MM.1S (cell line): ENCODE measurements at regions not wholly inside any gene's neighbourhood (a gene's known extent, or its start where the extent isn't known, plus 50 kb on each side); places are given as distances from the start of the nearest gene placed in this dataset.

ENCODE experiments used
- DNase-seq: peaks from one replicate; pipeline ENCODE4 v3.0.0-alpha.2; 2015
- H2AFZ ChIP-seq: fragments of 300-600 bp; sonication (generic); 2 replicates; pipeline ENCODE4 v1.6.0; 2016; ENCODE audit warnings: antibody characterized with exemption, low read length
- H3F3A ChIP-seq: fragments of 300-600 bp; sonication (generic); 2 replicates; pipeline ENCODE4 v1.6.1; 2016; ENCODE audit warnings: mild to moderate bottlenecking, antibody characterized with exemption, low read length, moderate library complexity, mixed read lengths; ENCODE audit not compliant: insufficient read depth
- H3K27ac ChIP-seq: fragments of 300-600 bp; sonication (generic); 2 replicates; pipeline ENCODE4 v1.5.1; 2016; ENCODE audit warnings: mild to moderate bottlenecking, low read length
- H3K27me3 ChIP-seq: fragments of 300-600 bp; sonication (generic); replicated peaks from 2 replicates; pipeline ENCODE4 v1.6.0; 2016; ENCODE audit warnings: low read length; ENCODE audit not compliant: insufficient read depth
- H3K36me3 ChIP-seq: fragments of 300-600 bp; sonication (generic); replicated peaks from 2 replicates; pipeline ENCODE4 v1.6.1; 2016; ENCODE audit warnings: mild to moderate bottlenecking, low read length, mixed read lengths; ENCODE audit not compliant: insufficient read depth
- H3K4me1 ChIP-seq: fragments of 300-600 bp; sonication (generic); 2 replicates; pipeline ENCODE4 v1.6.1; 2016; ENCODE audit warnings: low read length, mixed read lengths
- H3K4me2 ChIP-seq: fragments of 300-600 bp; sonication (generic); 2 replicates; pipeline ENCODE4 v1.6.0; 2016; ENCODE audit warnings: low read depth, low read length
- H3K4me3 ChIP-seq: fragments of 300-600 bp; sonication (generic); 2 replicates; pipeline ENCODE4 v1.5.1; 2016; ENCODE audit warnings: low read length, mixed read lengths
- H3K79me2 ChIP-seq: fragments of 300-600 bp; sonication (generic); 2 replicates; pipeline ENCODE4 v1.6.1; 2016; ENCODE audit warnings: mixed run types, low read length, mixed read lengths
- H3K9ac ChIP-seq: fragments of 300-600 bp; sonication (generic); 2 replicates; pipeline ENCODE4 v1.6.1; 2016; ENCODE audit warnings: low read length, mixed read lengths
- H3K9me2 ChIP-seq: fragments of 300-600 bp; sonication (generic); replicated peaks from 2 replicates; pipeline ENCODE4 v1.6.1; 2016; ENCODE audit warnings: mild to moderate bottlenecking, low read length, mixed read lengths; ENCODE audit not compliant: insufficient read depth
- H3K9me3 ChIP-seq: fragments of 300-600 bp; sonication (generic); replicated peaks from 2 replicates; pipeline ENCODE4 v1.6.1; 2016; ENCODE audit warnings: mild to moderate bottlenecking, low read length, mixed read lengths; ENCODE audit not compliant: insufficient read depth
- H4K20me1 ChIP-seq: fragments of 300-600 bp; sonication (generic); 2 replicates; pipeline ENCODE4 v1.6.1; 2016; ENCODE audit warnings: mild to moderate bottlenecking, low read length, moderate library complexity, mixed read lengths; ENCODE audit not compliant: insufficient read depth
- EZH2 ChIP-seq: fragments of 300-600 bp; sonication (generic); optimal IDR thresholded peaks from 2 replicates; pipeline ENCODE3; 2017; ENCODE audit warnings: low read depth, mild to moderate bottlenecking, antibody characterized with exemption, low read length, mixed read lengths
- EZH2phosphoT487 ChIP-seq: fragments of 300-600 bp; sonication (generic); IDR thresholded peaks from 2 replicates; pipeline ENCODE4 v1.6.1; 2018; ENCODE audit warnings: antibody characterized with exemption, low read length
- TF ChIP-seq, protein P1 (sequence below): fragments of 300-600 bp; sonication (generic); IDR thresholded peaks from 2 replicates; pipeline ENCODE4 v1.5.1; 2016; ENCODE audit warnings: antibody characterized with exemption, low read length, mixed read lengths

- no peaks in the 10 kb centered on the region for H3F3A ChIP-seq
- no peak for TF ChIP-seq EZH2phosphoT487
- TF ChIP-seq, protein P1, sequence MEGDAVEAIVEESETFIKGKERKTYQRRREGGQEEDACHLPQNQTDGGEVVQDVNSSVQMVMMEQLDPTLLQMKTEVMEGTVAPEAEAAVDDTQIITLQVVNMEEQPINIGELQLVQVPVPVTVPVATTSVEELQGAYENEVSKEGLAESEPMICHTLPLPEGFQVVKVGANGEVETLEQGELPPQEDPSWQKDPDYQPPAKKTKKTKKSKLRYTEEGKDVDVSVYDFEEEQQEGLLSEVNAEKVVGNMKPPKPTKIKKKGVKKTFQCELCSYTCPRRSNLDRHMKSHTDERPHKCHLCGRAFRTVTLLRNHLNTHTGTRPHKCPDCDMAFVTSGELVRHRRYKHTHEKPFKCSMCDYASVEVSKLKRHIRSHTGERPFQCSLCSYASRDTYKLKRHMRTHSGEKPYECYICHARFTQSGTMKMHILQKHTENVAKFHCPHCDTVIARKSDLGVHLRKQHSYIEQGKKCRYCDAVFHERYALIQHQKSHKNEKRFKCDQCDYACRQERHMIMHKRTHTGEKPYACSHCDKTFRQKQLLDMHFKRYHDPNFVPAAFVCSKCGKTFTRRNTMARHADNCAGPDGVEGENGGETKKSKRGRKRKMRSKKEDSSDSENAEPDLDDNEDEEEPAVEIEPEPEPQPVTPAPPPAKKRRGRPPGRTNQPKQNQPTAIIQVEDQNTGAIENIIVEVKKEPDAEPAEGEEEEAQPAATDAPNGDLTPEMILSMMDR, result no peak
- no peak for TF ChIP-seq EZH2
- no peaks in the 10 kb centered on the region for H3K9me2 ChIP-seq
- H3K27me3 ChIP-seq, result no peaks in the 10 kb centered on the region
- no peak overlapping the region for H3K4me3 ChIP-seq
- no peaks in the 10 kb centered on the region for H3K9me3 ChIP-seq
- no peak for DNase-seq
- no peaks in the 10 kb centered on the region for H4K20me1 ChIP-seq
- H3K79me2 ChIP-seq, result no peaks in the 10 kb centered on the region
- no peak overlapping the region for H2AFZ ChIP-seq
- no peaks in the 10 kb centered on the region for H3K4me1 ChIP-seq
- H3K36me3 ChIP-seq, result no peaks in the 10 kb centered on the region
- H3K4me2 ChIP-seq, result no peak overlapping the region
- no peak overlapping the region for H3K9ac ChIP-seq
- no peak overlapping the region for H3K27ac ChIP-seq
Observed at GRCh38 chr7:138342990-138343389, 117.1 kb upstream of the TRIM24 start.

DNA sequence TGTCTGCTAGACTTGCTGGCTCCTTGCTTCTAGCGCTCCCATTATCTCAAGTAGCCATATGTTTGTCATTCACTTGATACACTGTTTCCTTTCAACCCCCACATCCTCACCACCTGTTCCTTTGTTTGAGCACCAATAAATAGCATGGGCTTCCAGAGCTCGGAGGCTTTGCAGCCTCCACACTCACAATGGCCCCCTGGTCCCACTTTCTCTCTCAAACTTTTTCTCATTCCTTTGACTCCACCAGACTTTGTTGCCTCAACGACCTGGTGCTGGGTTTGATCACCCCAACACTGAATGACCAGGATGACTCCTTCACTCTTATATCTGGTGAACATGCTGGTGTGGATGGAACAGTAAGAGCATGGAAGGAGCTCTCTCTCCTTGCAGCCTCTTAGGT lies 114.5 kb upstream of the TRIM24 start:
- DNase-seq, result no peak
- H3K27ac ChIP-seq, result no peak overlapping the region
- no peak overlapping the region for H3K9ac ChIP-seq
- no peak overlapping the region for H3K4me2 ChIP-seq
- no peak for TF ChIP-seq EZH2phosphoT487
- no peak for TF ChIP-seq EZH2
- TF ChIP-seq, protein P1, result no peak
- H3K79me2 ChIP-seq, result no peaks in the 10 kb centered on the region
- no peaks in the 10 kb centered on the region for H3K9me2 ChIP-seq
- H3K4me1 ChIP-seq, result no peaks in the 10 kb centered on the region
- no peak overlapping the region for H3K4me3 ChIP-seq
- no peaks in the 10 kb centered on the region for H3K27me3 ChIP-seq
- H3K9me3 ChIP-seq, result no peaks in the 10 kb centered on the region
- H3F3A ChIP-seq, result no peaks in the 10 kb centered on the region
- H3K36me3 ChIP-seq, result no peaks in the 10 kb centered on the region
- no peak overlapping the region for H2AFZ ChIP-seq
- no peaks in the 10 kb centered on the region for H4K20me1 ChIP-seq

- H3K9ac ChIP-seq, result no peak overlapping the region
- H3K9me2 ChIP-seq, result no peaks in the 10 kb centered on the region
- no peak for DNase-seq
- no peak overlapping the region for H3K4me3 ChIP-seq
- H3K36me3 ChIP-seq, result no peaks in the 10 kb centered on the region
- no peaks in the 10 kb centered on the region for H3K79me2 ChIP-seq
- H2AFZ ChIP-seq, result no peak overlapping the region
- no peaks in the 10 kb centered on the region for H3K27me3 ChIP-seq
- TF ChIP-seq EZH2 (no peak), EZH2phosphoT487 (no peak)
- TF ChIP-seq, protein P1, result no peak
- H3F3A ChIP-seq, result no peaks in the 10 kb centered on the region
- H3K9me3 ChIP-seq, result no peaks in the 10 kb centered on the region
- H4K20me1 ChIP-seq, result no peaks in the 10 kb centered on the region
- H3K27ac ChIP-seq, result no peak overlapping the region
- H3K4me1 ChIP-seq, result no peaks in the 10 kb centered on the region
- no peak overlapping the region for H3K4me2 ChIP-seq
Observed at GRCh38 chr7:138346975-138347374, 113.1 kb upstream of the TRIM24 start.
